Bone marrow (tissue), 2 donors: ENCODE measurements at regions not wholly inside any gene's neighbourhood (a gene's known extent, or its start where the extent isn't known, plus 50 kb on each side); places are given as distances from the start of the nearest gene placed in this dataset.

Experiments
- DNase-seq, 2 donors: peaks; one replicate each; lab custom pipeline; 2025; lab: John Stamatoyannopoulos, UW

DNA sequence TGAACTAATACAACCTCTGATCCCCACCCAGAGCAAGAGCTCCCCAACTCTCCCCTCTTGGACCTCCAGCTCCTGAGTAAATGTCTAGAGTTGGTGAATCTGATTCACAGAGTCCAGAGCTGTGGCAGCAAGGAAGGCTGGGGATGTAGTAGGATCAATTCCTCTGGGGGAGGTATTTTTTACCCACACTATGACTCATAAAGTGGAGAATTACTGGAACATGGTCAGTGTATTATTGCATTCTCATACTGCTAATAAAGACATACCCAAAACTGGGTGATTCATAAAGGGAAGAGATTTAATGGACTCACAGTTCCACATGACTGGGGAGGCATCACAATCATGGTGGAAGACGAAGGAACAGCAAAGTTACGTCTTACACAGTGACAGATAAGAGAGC, 496.7 kb downstream of the EFNB2 start:
- DNase-seq = no peak

DNA sequence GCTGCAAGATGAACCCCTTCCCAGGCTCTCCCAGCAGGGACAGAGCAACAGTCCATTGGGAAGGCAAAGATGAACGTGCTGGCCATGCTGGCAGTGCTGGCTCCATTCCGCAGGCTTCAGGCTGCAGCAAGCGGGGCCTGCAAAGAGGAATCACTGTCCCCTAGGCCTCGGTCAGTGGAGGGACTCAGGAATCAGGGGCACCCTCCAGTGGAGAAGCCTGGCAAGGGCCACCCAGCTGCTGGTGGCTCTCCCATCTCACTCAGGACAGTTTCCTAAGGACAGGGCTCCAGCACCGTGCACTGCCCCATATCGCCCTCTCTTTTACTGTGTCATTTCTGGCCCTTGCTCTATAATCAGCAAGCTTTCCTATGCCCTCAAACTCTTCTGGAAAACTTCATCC, 498.6 kb downstream of the EFNB2 start:
- DNase-seq = no peak

DNA sequence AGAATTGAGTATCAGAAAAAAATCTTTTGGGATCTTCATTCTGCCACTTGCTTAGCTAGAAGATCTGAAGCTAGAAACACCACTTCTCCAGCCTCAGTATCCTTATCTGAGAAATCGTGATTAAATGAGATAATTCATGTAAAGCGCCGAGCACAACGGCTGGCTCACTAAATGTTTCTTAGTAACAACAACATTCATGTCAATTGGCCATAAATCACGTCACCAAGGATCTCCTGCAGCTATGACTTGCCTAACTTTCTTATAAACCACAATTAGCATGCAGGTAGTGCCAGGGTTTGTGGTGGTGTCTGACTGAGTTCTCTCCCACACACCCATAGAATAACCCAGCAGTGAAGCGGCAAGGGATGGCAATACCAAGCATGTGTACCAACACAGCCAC, 501.3 kb downstream of the EFNB2 start:
- DNase-seq = no peak

DNA sequence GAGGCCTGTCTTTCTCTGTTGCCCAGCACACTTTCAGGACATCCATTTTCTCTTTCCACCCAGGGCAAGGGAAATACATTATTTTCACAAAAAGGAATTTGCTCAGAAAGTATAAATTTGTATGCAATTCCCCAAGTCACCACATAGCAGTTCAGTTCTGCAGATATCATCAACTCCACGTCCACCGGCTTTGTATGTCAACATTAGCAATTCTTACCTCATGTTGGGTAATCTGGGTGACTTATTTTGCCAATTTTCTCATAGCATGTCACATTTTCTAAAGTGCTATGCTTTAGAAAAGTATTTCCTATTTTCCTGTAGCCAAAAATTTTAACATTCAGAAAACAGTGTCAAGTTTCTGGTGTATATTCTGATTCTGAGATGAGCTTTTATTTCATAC, 501.8 kb downstream of the EFNB2 start:
- DNase-seq = no peak

DNA sequence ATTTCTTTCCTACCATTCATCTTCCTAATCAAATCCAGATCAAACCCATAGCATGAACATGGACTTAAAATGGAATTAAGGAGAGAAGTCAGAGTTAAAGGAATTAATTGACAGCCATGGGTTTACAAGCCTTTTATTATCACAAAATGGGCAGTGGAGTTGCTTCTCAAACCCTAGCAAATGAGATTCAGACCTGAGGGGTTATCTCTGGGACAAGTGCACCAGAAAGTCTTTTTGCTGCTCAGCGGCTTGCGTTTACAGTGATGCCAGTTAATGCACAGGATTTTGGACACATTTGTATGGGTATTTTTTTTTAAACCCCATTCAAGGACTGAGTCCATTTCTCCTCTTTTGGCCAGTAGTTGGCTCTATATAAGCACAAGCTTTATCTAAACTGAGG, 503.0 kb downstream of the EFNB2 start:
- no peak for DNase-seq

DNA sequence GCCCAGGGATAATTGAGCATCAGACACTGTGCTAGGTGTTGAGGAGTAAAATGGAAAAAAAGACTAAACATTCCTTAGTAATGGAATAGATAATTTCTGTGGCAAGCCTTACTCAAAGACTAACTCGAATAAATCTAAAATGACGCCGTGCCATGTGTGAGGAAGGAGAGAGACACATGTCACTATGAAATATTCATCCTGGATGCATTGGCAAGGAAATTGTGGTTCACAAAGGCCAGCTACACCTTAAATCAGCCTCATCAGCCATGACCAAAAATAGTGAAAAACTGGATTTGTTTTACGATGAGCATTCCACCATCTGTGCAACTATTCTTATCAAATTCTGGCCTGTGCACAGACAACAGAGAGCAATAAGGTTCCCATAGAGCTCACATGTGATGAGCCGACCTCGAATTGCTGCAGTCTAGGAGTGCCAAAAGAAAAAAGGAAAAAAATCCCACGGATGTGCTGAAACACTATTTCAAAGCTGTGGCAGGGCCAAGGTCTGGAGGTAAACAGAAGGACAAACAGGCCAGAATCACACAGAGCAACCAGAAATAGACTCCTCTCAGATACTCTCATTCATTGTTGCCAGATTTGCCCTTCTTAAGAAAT, 505.7 kb downstream of the EFNB2 start:
- no peak for DNase-seq

DNA sequence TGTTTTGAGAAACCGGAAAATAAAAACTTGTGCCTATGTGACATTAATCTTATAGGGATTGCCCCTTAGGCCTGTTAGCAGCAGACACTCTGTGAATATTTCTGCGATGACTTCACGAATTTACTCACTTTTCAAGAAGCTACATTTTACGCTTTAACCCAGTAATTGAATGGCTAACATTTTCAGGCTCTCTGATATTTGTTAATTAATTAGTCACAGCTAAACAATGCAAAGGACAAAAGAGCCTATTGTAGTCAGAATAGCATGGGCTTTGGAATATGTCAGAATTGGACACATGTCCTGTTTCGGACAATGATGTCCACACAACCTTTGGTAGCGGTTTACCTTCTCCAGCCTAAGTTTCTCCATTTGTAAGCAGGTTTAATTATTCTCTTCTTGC, 506.6 kb downstream of the EFNB2 start:
- DNase-seq = no peak

DNA sequence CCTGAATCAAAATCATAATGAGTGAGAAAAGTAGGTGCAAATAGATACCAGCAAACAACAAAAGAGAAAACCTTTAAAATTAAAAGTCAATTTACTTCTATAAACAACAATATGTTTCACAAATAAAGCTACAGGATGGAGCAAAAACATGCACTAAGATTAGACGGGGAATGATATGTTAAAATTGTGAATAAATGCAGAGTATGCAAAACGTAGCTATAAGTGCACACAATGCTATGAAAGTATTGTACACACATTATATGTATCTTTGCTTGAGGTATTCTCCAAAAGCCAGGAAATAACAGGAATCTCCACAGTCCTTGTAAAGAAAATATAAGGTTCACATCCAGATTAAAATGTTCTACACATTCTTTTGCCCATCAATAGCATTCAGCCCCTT, 523.9 kb downstream of the EFNB2 start:
- DNase-seq = no peak

DNA sequence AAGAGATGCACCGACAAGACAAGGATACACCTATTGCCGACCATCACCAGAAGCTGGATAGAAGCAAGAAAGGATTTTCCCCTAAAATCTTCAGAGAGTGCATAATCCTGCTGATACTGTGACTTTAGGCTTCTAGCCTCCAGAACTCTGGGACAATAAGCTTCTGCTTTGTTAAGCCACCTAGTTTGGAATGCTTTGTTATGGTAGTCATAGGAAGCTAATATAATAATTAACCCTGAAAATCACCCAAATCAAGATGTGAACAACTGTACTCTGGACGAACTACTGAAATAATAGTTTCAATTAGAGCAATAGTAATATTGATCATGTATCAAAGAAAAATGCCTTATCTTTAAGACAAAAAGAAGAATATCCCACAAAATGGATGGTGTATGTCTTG, 524.6 kb downstream of the EFNB2 start:
- no peak for DNase-seq

DNA sequence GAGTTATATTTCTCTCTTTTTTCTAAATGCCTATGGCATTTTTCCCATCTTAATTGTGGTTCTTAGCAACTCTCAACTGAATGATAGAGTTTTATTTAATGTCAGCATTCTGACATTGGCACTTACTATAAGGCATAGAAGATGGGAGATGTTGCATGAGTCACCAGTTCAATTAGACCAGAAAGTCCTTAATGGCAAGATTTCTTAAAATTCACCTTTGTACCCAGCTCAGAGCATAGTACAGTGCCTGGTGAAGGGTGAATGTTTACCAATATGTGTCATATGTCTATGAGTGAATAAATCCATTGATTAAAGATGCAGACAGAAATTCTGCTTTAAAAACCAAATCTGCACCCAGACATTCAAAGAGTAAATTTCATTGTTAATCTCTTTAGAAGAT, 526.9 kb downstream of the EFNB2 start:
- no peak for DNase-seq

DNA sequence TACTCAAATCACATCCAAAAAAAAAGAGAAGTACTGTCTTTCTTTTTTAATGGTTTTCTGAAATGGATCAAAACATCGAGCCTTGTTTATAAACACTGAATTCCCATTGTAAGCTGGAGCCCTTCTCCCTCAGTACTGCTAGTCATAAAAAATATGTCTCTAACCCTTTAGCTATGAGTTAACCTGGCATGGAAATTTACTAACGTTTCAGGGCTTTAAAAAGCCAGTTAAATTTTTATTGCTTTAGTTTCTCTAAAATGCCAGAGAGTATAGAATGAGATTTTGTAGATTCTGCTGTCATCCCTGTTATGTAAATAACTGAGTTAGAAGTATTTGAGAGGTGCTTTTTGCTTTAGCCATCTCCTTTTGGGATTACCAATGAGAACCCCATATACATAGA, 528.3 kb downstream of the EFNB2 start:
- no peak for DNase-seq

DNA sequence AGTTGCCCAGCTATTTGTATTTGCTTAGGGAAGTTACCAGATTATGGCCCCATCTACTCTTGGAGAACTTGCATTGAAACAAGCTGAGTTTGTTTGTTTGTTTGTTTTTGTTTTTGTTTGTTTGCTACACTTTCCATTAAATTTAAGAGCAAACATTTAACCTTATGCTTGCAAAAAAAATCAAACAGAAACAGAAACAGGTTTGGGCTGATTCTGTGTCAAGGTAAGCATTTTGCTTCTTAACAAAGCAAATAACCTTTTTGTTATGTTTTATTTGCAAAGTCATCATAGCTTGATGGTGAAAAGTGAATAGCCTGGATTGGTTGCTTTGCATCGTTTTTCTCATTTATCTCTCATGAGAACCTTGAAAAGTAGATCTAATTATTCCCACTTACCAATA, 531.8 kb downstream of the EFNB2 start:
- DNase-seq = no peak

DNA sequence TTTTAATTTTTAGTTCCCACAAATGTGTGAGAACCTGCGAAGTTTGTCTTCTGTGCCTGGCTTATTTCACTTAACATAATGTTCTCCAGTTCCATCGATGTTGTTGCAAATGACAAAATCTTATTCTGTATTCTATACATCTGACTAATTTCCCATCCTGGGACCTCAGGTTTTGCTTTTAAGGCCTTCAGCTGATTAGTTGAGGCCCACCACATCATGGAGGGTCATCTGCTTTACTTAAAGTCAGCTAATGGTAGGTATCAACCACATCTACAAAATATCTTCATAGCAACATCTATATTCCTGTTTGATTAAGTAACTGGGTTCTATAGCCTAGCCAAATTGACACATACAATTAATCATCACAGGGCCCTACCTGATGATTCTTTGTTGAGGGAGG, 534.0 kb downstream of the EFNB2 start:
- DNase-seq = no peak

DNA sequence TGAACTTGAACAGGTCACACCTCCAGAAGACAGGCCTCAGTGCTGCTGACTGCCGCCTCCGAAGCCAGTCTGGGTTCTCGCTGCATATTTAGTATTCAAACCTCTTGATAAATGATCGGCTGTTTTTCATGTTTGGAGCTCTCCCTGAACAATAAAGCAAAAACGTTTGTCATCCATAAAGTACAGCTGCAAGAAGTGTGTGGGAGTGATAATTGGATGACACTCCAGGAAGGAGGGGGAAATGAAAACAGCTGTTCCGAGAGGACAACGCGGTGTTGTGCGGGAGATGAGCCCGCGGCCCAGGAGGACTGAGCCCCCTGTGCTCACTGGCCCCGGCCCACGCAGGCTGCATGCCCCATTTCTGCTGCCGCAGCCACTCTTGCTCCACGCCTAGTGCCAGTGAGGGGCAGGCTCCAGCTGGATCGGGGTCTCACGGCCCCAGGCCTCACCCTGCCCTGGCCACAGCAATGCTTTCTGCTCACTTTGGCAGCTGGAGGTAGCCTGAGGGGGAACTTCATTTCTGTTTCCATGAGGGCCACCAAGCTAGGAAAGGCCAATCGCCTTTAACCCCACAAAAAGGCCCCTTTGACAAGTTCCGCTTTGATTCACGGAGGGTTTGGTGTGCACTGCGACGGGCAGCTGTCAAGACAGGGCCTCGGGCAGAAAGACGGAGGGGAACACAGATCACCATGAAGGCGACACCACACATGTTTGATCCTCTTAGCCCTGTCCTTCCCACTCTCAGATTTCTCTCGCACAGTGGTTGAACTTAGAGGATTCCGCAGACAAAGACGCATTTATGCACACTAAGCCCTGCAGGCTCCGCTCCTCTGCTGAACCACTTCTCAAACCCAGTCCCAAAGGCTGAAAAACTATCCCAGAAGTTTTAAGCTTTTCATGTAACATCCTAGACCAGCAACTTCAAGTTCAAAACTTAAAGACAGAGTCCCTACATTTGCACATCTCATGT, 537.6 kb downstream of the EFNB2 start:
- DNase-seq = no peak

DNA sequence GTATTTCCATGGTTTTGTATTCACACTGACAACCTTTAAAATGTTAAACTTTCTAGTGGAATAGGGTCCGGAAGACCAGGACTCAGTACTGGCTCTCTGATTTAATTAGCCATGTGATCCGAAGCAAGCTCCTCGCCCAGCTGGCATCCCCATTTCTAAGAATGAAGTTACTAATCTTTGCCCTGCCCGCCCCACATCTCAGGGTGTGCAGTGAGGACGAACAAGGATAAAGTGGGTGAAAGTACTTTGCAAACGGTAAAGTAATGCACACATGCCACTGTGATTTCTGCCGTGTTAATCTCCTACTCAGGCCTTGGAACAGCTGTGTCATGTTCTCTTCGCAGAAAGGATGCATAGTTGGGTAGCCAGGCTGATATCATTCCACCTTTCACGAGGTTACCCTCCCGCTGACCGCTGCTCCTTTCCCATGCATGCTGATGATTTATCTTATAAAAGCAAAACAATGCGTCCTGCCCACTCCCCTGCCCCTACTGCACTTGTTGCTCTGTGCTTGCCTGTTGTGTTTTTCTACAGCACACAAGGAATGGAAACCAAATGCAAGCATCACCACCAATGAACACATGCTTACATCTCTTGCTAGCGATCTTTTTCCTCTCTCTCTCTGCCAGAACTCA, 539.0 kb downstream of the EFNB2 start:
- DNase-seq = no peak

DNA sequence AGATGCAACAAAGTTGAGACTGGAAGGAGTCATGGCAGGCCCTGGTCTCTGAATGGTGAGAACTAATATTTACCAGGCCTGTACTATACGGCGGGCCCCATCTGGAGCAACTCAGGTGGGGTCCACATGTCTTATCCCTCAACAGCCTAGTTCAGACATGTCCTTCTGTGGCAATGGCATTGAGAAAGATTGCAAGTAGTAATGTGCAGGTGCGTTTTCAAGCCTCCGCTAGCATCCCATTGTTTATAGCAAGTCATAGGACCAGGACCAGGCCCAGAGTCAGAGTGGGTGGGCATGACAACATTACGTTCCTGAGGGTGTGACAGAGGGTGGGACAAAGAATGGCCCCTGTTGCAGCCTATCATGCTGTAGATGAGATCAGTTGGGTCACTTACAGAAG, 541.1 kb downstream of the EFNB2 start:
- DNase-seq = no peak

DNA sequence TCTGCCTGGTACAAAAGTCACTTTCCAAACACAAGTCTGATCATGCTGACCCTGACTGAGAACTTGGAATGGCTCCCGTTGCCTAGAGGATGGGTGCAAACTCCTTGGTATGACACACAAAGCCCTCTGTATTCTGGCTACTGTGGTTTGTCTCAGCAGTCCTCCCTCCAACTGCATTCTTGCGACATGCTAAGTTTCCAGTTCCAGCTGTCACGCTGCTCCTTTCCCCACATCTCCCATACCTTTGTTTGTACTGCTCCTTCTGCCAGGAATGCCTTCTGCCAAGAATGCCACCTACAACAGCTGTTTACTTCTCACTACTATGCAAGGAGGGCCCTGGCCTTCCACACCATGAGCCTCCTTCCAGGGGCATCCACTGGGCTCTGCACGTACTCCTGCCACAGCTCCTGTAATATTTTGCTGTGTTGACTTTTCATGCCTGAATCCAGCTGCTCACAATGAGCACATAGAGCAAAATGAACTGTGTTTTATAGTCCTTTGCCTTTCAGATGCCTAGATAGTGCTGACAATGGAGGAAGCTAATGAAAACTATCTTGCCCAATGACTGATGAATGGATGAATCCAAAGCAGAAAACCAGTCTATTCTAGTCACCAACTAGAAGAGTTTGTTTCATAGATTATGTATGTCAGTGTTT, 543.7 kb downstream of the EFNB2 start:
- DNase-seq = no peak

DNA sequence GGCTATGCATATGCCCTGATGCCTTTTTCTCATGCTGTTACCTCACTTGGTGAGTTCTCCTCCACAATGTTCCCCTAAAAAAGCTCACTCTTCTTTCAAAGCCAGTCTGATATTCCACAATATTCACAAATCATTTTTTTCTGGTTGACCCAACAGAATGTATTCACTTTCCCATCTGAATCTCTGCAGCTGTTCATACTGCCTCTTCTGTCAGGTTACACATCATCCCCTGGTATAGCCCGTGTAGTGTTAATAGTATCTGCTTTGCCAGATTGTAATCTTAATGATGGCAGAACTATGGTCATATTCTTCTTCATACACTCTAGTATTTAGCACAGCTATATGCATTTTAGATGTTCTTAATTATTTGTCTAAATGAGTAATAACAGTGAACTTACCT, 544.3 kb downstream of the EFNB2 start:
- DNase-seq = no peak

DNA sequence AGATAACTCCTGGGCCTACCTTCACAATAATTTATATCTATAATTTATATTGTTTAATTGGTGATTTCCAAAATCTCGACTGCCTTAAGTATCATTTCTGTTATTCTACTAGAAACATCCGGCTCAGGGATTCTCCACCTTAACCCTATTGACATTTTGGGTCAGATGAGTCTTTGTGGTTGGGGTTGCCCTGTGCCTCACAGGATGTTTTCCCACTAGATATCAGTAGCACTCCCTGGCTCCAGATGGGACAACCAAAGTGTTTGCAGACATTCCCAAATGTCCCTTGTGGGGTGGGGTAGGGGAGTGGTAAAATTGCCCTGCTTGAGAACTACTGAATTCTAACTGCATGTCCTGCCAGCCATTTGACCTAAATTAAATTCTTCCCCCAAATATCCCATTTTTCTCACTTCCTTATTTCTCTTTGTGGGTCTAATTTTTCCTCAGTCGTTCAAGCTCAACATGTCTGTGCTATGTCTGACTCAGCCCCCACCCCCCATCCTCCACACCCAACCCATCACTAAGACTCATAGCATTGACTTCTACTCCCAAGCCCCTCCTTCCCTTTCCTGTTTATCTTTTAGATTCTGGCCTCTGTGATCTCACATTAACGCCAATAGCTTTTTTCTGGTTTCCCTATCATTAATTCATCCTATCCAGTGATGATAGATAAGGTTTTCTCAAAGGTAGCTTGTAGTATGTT, 545.1 kb downstream of the EFNB2 start:
- DNase-seq = no peak

DNA sequence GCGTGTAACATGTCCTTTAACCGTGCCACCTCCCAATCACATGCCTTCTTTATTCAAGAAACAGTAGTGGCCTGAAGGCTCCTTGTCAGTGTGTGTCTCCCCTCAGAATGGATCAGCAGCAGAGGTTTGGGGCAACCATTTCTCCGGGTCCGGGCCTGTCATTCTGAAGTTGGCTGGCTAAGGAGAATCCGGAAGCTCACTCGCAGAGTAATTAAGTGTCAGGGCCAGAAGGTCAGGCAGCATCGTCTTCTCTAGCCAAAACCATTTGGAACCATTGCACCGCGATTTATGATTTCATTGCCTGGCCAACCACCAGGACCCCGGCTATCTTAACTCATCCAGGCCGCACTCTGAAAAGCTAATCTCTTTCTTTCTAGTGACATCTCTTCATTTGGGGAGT, 550.8 kb downstream of the EFNB2 start:
- DNase-seq = no peak

DNA sequence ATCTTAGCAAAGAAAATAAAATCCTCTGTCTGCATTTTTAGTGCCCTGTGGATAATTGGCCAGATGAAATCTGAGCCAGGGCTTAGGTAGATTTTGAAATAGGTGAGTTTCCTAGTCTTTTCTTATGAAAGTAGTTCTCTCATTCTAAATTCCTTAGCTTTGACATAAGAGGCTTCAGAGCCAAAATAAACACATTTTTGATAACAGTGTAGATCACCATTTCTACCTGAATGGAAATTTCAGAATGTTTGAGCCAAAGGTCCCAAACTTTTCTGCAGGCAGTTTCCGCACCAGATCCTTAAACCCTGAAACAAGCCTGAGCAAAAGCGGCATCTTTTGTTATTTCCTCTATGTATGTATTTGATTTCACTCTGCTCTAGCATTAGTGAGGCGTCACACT, 551.2 kb downstream of the EFNB2 start:
- DNase-seq = no peak
